Stimulated activated CD4-positive, alpha-beta T cell treated with anti-CD3 and anti-CD28 coated beads, Interleukin-2, amount 100 ng/mL, for 4 hours (primary cell): ENCODE measurements at regions not wholly inside any gene's neighbourhood (a gene's known extent, or its start where the extent isn't known, plus 50 kb on each side); places are given as distances from the start of the nearest gene placed in this dataset.
"Not testable (repeated sequence)": the region's sequence is repeated elsewhere in the genome, so short reads cannot be mapped to it uniquely, and the experiment has no call there.

Experiments used
- DNase-seq: peaks from one replicate; pipeline ENCODE4 v3.0.0-alpha.2; 2020; ENCODE audit warnings: low read depth

DNA sequence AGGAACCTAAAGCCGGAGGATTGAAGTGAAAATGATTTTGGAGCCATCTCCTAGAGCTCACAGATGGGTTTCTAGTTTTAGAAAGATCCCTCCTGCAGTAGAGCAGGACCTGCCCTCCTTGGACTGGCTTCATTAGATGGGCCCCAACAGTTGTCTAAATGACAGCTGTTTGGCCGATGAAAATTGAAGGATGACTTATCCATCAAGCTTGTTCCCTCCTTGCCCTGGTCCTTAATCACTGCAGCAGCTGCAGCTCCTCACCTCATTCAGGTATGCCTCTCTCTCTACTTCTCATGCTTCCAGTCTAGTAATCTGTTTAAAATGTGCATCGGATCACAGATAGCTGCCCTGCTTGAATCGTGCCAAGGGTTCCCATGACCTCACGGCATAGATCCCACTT lies 677.6 kb downstream of the BCL11A start:
- DNase-seq = no peak

DNA sequence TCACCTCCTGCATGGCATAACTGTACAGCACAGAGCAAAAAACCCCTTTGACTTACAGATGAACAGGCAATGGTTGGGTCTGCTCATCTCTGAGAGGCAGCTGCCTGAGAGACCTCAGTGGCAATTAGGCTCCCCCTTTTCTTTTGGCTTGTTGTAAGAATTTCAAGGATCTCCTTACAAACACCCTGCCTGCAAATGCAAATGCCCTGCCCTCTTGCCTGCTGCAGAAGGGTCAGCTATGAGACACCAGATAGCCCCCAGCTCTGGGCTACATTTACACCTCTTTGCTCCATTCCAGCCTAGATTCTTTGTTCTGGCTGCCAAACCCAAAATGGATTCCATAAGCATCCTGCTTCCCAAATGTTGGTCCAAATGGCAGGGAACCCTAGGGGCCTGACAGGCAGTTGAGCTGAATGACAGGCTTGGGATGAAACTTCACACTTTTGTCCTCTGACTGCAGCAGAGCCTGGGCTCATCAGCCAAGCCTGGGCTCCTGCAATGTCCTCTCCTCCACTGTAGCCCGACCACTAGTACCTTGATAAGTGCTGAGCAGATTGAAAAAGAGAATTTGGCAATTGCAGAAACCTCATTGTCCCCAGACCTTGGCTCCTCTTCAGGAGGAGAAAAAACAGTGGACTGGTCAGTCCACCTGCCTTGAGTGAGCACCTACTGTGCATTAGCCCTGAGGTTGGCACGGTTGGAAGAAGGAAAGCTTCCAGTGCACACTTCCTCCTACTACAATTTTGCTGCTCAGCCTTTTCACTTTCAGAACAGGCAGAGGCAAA lies 678.3 kb downstream of the BCL11A start:
- DNase-seq = no peak

DNA sequence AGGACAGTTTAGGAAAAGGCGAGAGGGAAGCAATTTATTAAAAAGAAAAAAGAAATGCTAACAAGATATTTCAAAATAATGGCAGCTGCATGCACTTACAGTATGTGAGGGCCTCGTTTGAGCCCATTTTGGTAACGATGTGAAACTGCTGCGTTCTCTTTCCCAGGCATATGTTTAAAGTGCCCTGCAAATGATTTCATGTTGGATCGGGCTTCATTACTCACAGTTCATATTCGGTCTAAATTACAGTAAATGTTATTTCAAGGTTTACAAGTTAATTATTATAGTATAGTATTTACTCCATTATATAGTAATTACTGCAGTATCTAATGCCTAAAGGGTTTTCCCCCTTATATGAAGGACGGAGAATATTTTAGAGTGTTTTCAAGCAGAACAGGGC lies 679.1 kb downstream of the BCL11A start:
- DNase-seq = no peak

DNA sequence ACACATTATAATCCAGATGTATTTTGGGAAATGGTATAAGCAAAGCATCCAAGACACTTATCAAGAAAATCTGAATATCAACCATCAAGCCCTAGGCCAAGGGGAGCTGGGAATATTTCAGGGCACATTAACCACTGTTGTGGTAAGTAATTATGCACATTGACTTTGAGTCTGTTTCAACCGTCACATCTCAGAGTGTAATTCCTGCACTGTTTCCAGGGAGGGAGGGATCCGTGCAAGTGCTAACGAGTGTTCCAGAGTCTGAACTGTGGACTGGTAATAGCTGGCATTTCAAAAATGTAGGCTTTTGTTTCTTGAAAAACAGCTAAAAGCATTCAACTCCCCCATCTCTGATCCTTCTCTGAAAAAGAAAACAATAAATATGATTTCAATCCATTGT lies 681.6 kb downstream of the BCL11A start:
- DNase-seq = no peak

DNA sequence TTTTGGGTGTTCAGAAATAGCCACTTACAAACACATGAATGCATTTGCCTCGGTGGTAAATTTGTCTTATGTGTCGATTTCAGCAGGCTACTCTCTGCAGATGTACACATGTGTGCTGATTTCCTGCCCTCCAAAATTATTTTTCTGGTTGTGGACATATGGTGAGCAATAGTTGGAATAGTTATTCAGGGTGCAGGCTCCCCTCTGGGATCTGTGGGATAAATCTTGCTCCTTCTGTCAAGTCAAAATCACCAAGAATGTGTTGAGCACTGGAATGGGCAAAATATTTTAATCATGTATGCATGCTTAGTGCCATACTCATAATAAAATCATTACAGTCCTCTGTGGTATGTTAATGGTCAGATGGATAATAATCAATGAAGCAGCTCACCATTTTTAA lies 684.5 kb downstream of the BCL11A start:
- no peak for DNase-seq

DNA sequence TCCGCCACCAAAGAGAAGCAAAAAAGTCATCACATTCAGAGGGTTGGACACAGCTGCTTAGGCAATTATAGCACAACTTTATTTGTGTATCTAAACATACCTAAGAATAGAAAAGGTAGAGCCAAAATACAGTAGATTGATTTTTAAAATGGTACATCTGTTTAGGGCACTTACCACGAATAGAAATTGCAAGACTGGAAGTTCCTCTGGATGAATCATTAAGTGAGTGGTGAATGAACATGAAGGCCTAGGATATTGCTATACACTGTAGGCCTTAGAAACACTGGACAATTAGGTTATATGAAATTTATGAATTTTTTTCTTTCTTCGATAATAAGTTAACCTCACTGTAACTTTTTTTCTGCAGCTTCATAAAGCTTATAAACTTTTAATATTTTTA lies 687.0 kb downstream of the BCL11A start:
- DNase-seq = no peak

DNA sequence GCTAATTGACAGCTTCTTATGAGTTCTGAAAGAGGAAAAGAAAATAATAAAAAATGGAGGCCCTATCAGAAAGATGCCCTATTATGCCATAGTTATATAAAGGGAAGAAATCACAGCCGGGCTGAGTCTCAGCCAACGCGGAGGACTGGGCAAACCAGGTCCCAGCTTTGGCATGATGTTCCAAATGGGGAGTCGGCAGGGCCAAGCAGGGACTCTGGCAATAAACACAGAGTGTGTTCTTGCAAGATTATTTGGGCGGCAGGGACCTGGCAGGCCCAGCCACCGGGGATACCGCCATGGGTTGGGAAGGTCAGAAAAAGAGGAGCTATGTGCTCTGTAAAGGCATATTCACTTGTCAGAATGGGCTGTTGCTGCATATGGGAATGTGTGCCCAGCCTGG lies 694.9 kb downstream of the BCL11A start:
- DNase-seq = no peak

DNA sequence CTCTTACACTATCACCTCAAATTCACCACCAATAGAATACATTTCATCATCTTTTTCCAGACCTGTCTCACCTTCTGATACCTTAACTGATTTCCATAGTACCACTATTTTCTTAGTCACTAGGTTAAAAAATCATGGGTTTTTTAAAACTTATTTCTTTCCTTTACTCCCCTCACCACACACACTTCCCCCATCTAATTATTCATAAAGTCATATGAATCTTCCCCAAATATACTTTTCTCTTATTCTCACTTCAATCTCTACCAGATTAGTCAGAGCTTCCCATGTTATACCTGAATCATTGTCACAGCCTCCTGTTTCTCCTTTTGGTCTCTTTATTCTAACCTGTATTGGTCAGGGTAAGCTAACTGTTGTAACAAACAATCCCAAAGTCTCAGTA lies 696.3 kb downstream of the BCL11A start:
- DNase-seq = no peak

DNA sequence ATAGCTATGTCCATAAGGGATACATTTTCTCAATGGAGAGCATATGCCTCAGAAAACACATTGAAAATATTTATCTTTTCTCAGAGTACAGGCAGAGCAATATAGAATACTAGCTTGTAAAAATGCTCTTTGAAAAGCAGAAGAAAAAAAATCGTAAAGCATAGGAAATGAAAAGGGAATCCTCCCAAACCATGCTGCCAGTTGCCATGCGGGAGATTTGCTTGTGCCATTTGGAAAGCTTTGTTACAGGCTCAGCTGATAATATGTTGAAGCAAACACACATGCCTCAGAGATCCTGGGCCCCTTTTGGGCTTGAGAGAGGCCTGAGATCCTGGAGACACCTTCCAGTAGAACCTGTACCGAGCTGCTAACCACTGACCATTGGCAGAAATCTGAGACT lies 697.1 kb downstream of the BCL11A start:
- DNase-seq = no peak

DNA sequence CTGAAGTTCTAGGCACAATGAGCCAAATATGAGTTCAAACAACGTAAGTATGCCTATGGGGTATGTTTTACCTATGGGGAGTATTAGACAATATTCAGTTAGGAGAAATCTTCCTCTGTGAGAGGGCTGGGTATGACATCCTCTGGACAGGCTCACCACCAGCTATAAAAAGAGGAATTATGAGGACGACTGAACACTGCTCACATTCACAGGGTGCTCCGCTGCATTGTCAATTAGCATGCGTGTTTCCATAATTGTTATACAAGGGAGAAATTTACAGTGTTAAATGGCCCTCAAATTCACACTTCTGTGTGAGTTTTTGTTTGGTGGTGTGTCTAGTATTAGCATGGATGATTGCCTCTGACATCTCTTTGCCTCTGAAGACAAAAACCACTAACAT lies 700.4 kb downstream of the BCL11A start:
- no peak for DNase-seq

DNA sequence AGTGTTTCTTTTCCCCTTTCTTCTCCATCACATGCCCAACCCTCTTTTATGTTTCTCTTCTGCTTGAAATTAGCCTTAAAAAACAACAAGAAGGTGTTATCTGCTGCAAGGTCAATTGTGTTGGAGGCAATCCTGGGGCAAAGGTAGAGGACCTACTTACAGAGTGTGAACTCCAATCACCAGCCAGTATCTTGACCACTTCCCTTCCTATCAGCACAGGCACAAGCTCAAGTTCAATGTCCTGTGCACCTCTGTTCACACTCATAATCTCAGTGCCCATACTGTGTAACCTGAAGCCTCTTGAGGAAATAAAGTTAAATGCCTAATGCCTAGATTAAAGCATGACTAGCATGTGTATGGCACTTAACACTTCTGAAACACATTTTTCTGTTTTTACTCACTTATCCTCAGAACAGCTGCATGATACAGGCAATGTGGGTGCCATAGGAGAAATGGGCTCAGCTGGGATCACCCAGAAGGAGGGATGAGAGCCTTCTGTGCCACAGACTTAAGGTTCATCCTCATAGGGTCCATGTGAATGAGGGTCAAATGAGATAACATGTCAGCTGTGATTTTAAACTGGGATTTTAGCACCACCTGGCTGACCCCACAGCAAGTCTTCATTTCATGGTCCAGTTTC lies 701.5 kb downstream of the BCL11A start:
- no peak for DNase-seq

DNA sequence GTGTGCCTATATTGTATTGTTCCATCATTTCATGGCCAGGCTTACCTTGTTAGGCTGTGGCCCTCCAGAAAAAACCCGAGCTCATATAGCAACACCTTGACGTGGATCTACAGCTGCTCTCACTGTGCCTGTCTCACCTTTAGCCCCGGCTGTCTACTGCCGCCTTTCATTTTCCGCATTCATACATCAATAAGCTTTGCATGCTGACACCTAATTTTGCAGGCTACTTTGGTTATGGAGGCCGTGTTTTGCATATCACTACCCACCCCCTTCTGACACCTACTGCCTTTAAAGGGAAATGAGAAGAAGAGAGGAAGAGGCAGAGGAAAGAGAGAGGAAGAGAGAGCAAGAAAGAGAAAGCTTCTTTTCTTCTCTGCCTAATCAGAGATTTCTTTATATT lies 702.9 kb downstream of the BCL11A start:
- no peak for DNase-seq

DNA sequence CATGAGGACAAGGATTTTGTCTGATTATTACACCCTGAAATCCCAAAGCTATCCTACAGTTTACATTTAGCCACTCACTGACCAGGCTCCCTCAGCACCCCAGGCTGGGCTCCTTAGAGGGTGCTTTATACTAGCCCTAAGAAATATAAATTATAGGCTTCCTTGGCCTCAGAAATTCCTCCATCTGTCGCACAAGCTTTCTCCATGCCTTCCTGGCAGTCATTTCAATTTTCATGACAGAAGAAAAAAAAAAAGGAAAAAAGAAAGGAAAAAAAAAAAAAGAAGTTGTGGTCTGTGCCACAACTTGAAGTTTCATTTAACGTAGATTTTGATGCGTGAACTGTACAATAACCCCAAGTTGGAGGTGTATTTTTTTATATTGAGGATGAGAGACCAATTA lies 719.5 kb downstream of the BCL11A start:
- DNase-seq = no peak

DNA sequence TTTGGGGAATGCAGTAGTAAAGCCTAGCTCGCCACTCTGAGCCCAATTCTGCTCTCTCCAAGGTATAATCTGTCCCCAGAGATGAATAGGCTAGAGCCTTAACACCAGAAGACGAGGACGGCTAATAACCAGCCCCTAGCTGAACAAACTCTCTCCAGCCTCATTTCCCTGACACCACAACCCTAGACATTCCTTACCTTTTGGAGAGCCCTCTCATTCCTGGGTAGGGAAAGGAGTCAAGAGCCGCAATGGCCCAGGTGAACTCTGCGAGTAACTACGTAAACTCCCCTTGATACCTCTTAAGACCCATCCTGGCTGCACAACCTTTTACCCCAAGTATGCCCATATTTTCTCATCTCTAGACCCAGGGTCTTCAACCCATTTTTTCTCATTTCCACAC lies 722.9 kb downstream of the BCL11A start:
- no peak for DNase-seq

DNA sequence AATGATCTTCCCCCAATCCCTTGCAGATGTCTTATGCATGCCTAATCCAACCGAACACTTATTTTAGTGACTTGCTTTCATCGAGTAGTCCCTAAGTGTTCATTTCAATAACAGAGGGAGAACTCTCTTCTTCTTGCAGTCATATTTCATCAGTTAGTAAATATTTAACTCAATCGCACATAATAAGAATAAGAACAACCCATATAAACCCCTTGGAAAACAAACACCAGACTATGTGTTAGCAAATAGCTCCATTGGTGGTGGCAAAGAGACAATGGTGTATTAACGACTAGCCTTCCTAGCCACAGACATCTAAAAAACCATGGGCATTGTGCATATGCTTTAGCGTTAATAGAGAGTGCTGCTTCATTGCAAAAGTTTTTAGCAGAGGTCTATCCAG lies 725.8 kb downstream of the BCL11A start:
- no peak for DNase-seq

DNA sequence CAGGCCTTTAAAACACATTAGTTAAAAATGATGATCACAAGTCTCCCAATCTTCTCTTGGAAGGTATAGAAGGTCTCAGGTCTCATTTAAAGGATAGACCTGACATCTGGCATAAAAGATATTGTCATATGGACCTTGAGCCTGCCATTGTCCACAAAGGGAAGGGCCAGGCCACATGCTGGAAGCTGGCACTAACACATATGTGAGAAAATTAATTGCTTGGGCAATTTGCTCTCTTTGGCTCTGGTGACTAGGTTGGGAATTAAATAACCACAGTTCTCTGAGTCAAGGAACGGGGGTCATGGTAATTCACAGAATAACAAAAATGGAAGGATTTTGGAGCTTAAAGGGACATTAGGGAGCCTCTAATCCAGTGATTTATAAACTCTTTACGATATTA lies 727.3 kb downstream of the BCL11A start:
- no peak for DNase-seq

DNA sequence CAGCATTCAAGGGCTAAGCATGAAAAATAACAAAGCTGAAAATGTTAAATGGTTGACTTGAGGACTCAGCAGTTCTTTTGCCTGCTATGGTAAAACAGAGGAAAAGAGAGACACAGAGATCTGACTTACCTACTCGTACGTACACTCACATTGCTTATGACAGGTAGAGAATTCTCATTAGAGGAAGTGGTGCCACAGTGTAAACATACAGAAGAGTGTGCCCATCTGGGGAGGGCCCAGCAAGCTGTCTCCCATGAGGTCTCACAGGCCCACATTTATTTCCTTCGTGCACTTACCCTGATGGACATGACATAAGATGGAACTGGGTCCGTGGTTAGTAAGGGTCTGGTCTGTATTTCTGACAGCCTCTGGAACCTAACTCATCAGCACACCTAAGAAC lies 729.1 kb downstream of the BCL11A start:
- no peak for DNase-seq

DNA sequence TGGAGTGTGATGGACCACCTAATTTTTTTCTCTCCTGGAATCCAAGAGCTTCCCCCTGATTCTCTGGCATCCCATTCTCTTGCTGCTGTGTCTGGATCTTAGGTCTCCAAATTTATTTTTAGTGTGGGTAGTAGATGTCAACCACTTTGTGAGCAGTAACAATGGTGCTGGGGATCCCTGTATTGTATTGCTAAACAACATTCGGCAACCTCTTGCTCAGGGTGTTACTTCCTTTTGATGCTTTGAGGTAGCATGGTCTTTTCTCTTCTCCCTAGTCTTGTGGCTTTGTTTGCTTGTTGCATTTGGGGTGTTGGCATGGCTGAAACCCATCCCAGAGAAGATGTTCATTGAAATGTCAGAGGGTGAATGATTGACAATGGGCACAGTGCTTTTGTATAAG lies 737.4 kb downstream of the BCL11A start:
- no peak for DNase-seq

DNA sequence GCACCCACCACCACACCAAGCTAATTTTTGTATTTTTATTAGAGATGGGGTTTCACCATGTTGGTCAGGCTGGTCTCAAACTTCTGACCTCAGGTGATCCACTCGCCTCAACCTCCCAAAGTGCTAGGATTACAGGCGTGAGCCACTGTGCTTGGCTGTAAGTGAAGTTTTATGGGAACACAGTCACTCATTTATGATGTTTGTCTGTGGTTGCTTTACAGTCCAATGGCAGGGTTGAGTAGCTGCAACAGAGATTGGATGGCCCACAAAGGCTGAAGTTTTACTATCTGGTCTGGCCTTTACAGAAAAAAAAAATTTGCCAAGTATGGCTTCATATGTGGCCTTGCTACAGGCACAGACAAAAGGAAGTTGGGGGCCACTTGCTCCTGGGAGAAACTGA lies 743.2 kb downstream of the BCL11A start:
- DNase-seq = not testable (repeated sequence)

DNA sequence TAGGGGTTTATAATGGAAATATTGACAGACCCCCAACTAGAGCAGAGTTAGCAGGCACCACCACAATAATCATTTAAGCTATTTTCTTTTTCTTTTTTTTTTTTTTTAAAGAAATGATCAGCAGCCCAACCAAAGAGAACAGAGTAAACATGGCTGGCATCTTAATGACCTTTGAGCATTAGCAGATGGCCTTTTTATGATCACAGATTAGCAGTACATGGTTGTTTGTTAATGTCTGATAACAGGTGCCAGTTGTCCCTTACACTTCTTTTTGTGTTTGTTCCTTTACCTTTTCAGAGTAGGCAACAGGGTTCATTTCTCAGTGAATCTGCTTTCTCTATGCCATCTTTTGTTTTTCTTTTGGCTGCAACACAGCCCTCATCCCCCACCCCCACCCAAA lies 747.0 kb downstream of the BCL11A start:
- no peak for DNase-seq

DNA sequence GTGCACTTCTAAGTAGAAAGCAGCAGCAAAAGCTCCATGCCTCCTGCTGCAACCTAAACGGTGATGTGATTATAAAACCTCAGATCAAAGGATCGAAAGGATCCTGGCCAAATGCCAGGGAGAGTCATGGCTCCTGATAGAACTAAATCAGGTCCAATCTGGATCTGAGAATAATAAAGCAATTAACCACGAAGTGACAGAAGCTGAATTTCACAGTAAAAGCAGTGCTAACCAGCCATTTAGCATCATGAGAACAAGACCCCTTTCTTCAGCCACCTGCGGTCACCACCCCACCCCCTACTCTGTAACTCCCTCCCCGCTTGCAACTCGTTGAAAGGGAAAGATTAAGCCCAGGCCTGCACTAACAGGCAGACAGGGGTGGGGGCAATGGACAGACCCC lies 748.7 kb downstream of the BCL11A start:
- no peak for DNase-seq

DNA sequence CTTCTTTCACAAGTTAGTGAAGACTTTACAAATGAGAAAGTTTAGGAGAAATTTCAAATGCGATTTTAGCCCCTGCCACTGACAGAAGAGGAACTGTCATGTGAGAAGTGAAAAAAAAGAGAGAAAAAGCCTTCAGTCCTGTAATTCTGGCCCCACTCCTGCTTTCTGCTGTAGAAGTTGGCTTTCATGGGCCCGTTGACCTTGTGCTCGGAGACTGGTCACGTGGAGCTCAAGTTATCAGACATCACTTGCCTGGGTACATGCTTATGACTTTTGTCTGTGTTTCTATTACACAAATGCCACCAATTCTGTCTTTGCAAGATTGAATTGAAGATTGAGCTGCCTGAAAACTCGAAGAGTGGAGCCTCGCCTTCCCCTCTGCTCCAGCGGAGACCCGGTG lies 749.9 kb downstream of the BCL11A start:
- no peak for DNase-seq

DNA sequence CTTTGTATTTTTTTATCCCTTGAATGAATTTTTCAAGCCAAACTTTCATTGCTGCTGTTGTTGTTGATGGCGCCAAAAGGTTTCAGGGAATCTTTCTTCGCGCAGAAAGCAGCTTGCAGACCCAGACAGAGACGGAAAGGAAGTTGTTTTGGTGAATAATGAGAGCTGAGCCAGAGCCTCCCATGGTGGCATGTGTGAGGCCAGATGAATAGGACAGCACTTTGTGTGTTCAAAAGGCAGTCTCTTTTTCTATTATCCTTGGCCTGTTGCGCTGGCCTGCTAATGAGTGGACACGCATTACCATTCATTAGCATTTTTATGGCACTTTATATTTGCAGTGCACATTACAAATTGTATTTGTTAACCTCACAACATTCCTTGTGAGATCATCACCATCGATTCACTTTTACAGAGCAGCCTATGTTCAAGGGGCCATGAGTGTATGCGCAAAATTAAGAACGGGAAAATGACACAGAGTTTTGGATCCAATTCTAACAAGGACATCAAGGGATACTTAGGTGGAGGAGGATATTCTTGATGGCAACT lies 754.7 kb downstream of the BCL11A start:
- no peak for DNase-seq
